HCT116 (cell line): ENCODE measurements at regions not wholly inside any gene's neighbourhood (a gene's known extent, or its start where the extent isn't known, plus 50 kb on each side); places are given as distances from the start of the nearest gene placed in this dataset.

ENCODE experiments used
- ATAC-seq: fragments of 200-7000 bp; cut with Tn5 transposase; 2 replicates; pipeline ENCODE4 v1.9.1; 2020; ENCODE audit warnings: mild to moderate bottlenecking, moderate library complexity
- BruUV-seq: library from RNA; stranded (reverse); fragments of 400-500 nt; replicated peaks from 2 replicates; lab custom pipeline; 2021; lab: Mats Ljungman, UMichigan
- CTCF ChIA-PET: fragments of 300-600 bp; sonication (Branson Sonifier 250); formaldehyde crosslinking; loops from one replicate; lab custom pipeline; 2021; ENCODE audit warnings: antibody characterized with exemption; lab: Charles Lee
- POLR2A ChIA-PET: fragments of 300-600, 350-600 bp; sonication (Branson Sonifier 250); formaldehyde crosslinking; loops from one replicate; lab custom pipeline; 2021; ENCODE audit warnings: antibody characterized with exemption; lab: Charles Lee
- RAD21 ChIA-PET, 2 experiments: fragments of 300-600 bp; sonication (Branson Sonifier 250); formaldehyde crosslinking; loops; one replicate each; lab custom pipeline; 2023; ENCODE audit warnings: low total read pairs in 2 of 2; ENCODE audit not compliant: uncharacterized antibody in 2 of 2, unreplicated experiment in 2 of 2, low non-redundant PET in 1 of 2; lab: Charles Lee
- DNase-seq: peaks from one replicate; pipeline ENCODE4 v3.0.0-alpha.2; 2010; ENCODE audit warnings: low read depth, low spot score
- H2AFZ ChIP-seq: fragments of 200-600 bp; shearing (Covaris generic), sonication (generic); 2 replicates; pipeline ENCODE4 v1.6.1; 2017; ENCODE audit warnings: low read depth, mixed run types, mixed read lengths, antibody characterized with exemption, low read length; ENCODE audit not compliant: poor library complexity, severe bottlenecking
- H3K27ac ChIP-seq: 2 replicates; pipeline ENCODE4 v1.5.1; 2012; ENCODE audit warnings: low read depth, low read length
- H3K27me3 ChIP-seq: fragments of 200-600 bp; sonication (generic); 2 replicates; pipeline ENCODE4 v1.6.1; 2016; ENCODE audit warnings: mixed run types, low read length, mixed read lengths; ENCODE audit not compliant: insufficient read depth
- H3K36me3 ChIP-seq, 2 experiments: fragments of 200-500 bp in 1 of 2; fragments of 200-600 bp in 1 of 2; sonication (Bioruptor generic) in 1 of 2; sonication (generic) in 1 of 2; 2 replicates each; pipeline versions ENCODE4 v1.5.1 to v1.6.1; 2014 to 2016; ENCODE audit warnings: low read length in 2 of 2, inconsistent platforms in 1 of 2, mixed read lengths in 1 of 2, mixed run types in 1 of 2; ENCODE audit not compliant: insufficient read depth in 2 of 2, control insufficient read depth in 1 of 2
- H3K4me1 ChIP-seq, 2 experiments: fragments of 200-600 bp in 1 of 2; sonication (generic) in 1 of 2; 2 replicates each; pipeline versions ENCODE4 v1.5.1 to v1.6.1; 2012 to 2017; ENCODE audit warnings: low read length in 2 of 2, inconsistent platforms in 1 of 2, mild to moderate bottlenecking in 1 of 2, mixed read lengths in 1 of 2, mixed run types in 1 of 2, moderate library complexity in 1 of 2; ENCODE audit not compliant: insufficient read depth in 2 of 2, control insufficient read depth in 1 of 2
- H3K4me2 ChIP-seq: fragments of 200-600 bp; sonication (generic); 2 replicates; pipeline ENCODE4 v1.6.1; 2017; ENCODE audit warnings: mixed run types, low read length, mixed read lengths
- H3K4me3 ChIP-seq, 2 experiments: fragments of 200-600 bp in 1 of 2; sonication (generic) in 1 of 2; replicated peaks in 1 of 2; 2 replicates each; pipeline ENCODE4 v1.5.1; 2011 to 2016; ENCODE audit warnings: low read length in 2 of 2, control low read depth in 1 of 2, low read depth in 1 of 2, mild to moderate bottlenecking in 1 of 2, mixed read lengths in 1 of 2, mixed run types in 1 of 2
- H3K79me2 ChIP-seq: fragments of 200-600 bp; sonication (generic); 2 replicates; pipeline ENCODE4 v1.6.1; 2017; ENCODE audit warnings: mild to moderate bottlenecking, mixed run types, low read length, moderate library complexity, mixed read lengths; ENCODE audit not compliant: insufficient read depth
- H3K9ac ChIP-seq: fragments of 200-600 bp; sonication (generic); 2 replicates; pipeline ENCODE4 v1.6.1; 2016; ENCODE audit warnings: low read length, mixed read lengths
- H3K9me2 ChIP-seq: fragments of 200-600 bp; sonication (generic), shearing (Covaris generic); 2 replicates; pipeline ENCODE4 v1.6.1; 2017; ENCODE audit warnings: mixed run types, mild to moderate bottlenecking, moderate library complexity; ENCODE audit not compliant: insufficient read depth
- H3K9me3 ChIP-seq, 2 experiments: fragments of 200-500 bp in 1 of 2; fragments of 200-600 bp in 1 of 2; sonication (Bioruptor generic) in 1 of 2; sonication (generic) in 1 of 2; 2 replicates each; pipeline ENCODE4 v1.6.1; 2014 to 2017; ENCODE audit warnings: low read length in 2 of 2, mixed read lengths in 2 of 2, inconsistent platforms in 1 of 2, low read depth in 1 of 2, mild to moderate bottlenecking in 1 of 2, mixed run types in 1 of 2, moderate library complexity in 1 of 2; ENCODE audit not compliant: control insufficient read depth in 1 of 2, insufficient read depth in 1 of 2
- H4K20me1 ChIP-seq: fragments of 200-600 bp; sonication (generic), shearing (Covaris generic); 2 replicates; pipeline ENCODE4 v1.6.1; 2017; ENCODE audit warnings: mixed run types, mild to moderate bottlenecking, moderate library complexity; ENCODE audit not compliant: insufficient read depth
- CBX3 ChIP-seq: IDR thresholded peaks from 2 replicates; pipeline ENCODE4 v1.6.1; 2012; ENCODE audit warnings: low read depth
- ELF1 ChIP-seq: IDR thresholded peaks from 2 replicates; pipeline ENCODE4 v1.6.1; 2012; ENCODE audit warnings: low read depth, borderline replicate concordance
- JUND ChIP-seq: IDR thresholded peaks from 2 replicates; pipeline ENCODE4 v1.6.1; 2012
- POLR2AphosphoS5 ChIP-seq: IDR thresholded peaks from 2 replicates; pipeline ENCODE4 v1.6.1; 2011; ENCODE audit warnings: mild to moderate bottlenecking, low read depth, low read length, moderate library complexity
- RAD21 ChIP-seq: IDR thresholded peaks from 2 replicates; pipeline ENCODE4 v1.6.1; 2012; ENCODE audit warnings: low read depth, mild to moderate bottlenecking
- SIN3A ChIP-seq: IDR thresholded peaks from 2 replicates; pipeline ENCODE4 v1.6.1; 2012; ENCODE audit warnings: low read depth
- SRF ChIP-seq: IDR thresholded peaks from 2 replicates; pipeline ENCODE4 v1.6.1; 2012; ENCODE audit warnings: low read depth
- TCF7L2 ChIP-seq: IDR thresholded peaks from 2 replicates; pipeline ENCODE4 v1.7.0; 2011; ENCODE audit warnings: borderline replicate concordance, inconsistent platforms; ENCODE audit not compliant: insufficient read depth, insufficient read length; ENCODE audit errors: extremely low read depth
- YY1 ChIP-seq: IDR thresholded peaks from 2 replicates; pipeline ENCODE4 v1.6.1; 2011; ENCODE audit warnings: low read length, low read depth, moderate library complexity, mild to moderate bottlenecking; ENCODE audit not compliant: insufficient replicate concordance; ENCODE audit errors: extremely low read depth
- ZFX ChIP-seq: fragments of 450-650 bp; IDR thresholded peaks from 2 replicates; pipeline ENCODE4 v1.6.1; 2017
- intact Hi-C: fragments of 100-400 bp; cut with micrococcal nuclease; formaldehyde crosslinking; loops from 2 replicates; pipeline ENCODE4 v1.10.0; 2022
- TF ChIP-seq, protein P1 (sequence below), 3 experiments: fragments of 200-600 bp in 1 of 3; sonication (generic) in 1 of 3; IDR thresholded peaks in 2 of 3; conservative IDR thresholded peaks in 1 of 3; 2 replicates each; pipeline ENCODE4 v1.5.1; 2012 to 2017; ENCODE audit warnings: low read depth in 2 of 3, low read length in 2 of 3, antibody characterized with exemption in 1 of 3, borderline replicate concordance in 1 of 3, control low read depth in 1 of 3, mild to moderate bottlenecking in 1 of 3, mixed read lengths in 1 of 3, mixed run types in 1 of 3, moderate library complexity in 1 of 3; ENCODE audit not compliant: insufficient read depth in 1 of 3
- TF ChIP-seq, protein P2 (sequence below): IDR thresholded peaks from 2 replicates; pipeline ENCODE4 v1.6.1; 2012

DNA sequence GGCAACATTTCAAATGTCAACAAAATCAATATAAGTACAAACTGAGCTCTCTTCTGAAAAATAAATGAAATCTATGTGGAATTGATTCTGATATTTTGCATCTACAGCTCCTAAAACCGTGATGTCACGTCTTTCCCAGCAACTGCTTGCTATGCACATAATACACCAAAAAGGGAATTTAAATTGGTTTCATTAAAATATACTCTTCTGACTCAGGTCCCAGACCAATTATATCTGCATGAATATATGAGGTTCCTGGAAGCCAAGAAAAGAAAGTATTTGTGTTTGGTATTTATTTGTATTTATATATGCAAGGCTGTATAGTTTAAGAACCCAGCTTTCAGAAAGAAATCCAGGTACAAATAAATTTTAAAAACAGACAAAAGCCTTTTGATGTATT is 1282.5 kb downstream of the SUCLG1 start:
- Histone ChIP-seq H3K27me3 (no peaks in the 10 kb centered on the region), H3K4me3 (no peak overlapping the region), H3K9me2 (no peaks in the 10 kb centered on the region), H2AFZ (no peak overlapping the region), H3K4me2 (no peak overlapping the region), H3K9me3 (no peaks in the 10 kb centered on the region), H3K27ac (no peak overlapping the region), H3K36me3 (no peaks in the 10 kb centered on the region), H4K20me1 (no peaks in the 10 kb centered on the region), H3K9ac (no peak overlapping the region), H3K79me2 (no peaks in the 10 kb centered on the region), H3K4me1 (no peaks in the 10 kb centered on the region)
- intact Hi-C loops = no loop called here
- no peak for DNase-seq
- no peak for ATAC-seq
- RAD21 ChIA-PET = no interaction called here
- POLR2A ChIA-PET = no interaction called here
- TF ChIP-seq RAD21 = no peak
- TF ChIP-seq SIN3A = no peak
- no peak for TF ChIP-seq TCF7L2
- no peak for TF ChIP-seq YY1
- no peak for TF ChIP-seq ELF1
- no peak for TF ChIP-seq POLR2AphosphoS5
- TF ChIP-seq ZFX = no peak
- no peak for TF ChIP-seq SRF
- TF ChIP-seq JUND = no peak
- no peak for TF ChIP-seq CBX3
- TF ChIP-seq, protein P1, sequence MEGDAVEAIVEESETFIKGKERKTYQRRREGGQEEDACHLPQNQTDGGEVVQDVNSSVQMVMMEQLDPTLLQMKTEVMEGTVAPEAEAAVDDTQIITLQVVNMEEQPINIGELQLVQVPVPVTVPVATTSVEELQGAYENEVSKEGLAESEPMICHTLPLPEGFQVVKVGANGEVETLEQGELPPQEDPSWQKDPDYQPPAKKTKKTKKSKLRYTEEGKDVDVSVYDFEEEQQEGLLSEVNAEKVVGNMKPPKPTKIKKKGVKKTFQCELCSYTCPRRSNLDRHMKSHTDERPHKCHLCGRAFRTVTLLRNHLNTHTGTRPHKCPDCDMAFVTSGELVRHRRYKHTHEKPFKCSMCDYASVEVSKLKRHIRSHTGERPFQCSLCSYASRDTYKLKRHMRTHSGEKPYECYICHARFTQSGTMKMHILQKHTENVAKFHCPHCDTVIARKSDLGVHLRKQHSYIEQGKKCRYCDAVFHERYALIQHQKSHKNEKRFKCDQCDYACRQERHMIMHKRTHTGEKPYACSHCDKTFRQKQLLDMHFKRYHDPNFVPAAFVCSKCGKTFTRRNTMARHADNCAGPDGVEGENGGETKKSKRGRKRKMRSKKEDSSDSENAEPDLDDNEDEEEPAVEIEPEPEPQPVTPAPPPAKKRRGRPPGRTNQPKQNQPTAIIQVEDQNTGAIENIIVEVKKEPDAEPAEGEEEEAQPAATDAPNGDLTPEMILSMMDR (IDR thresholded peaks at IDR 0.05 in 2 of 3, conservative IDR thresholded peaks at IDR 0.05 in 1 of 3; ENCODE audit: borderline replicate concordance in 1 of 3, insufficient read depth in 1 of 3, low read depth in 2 of 3, low read length in 2 of 3) = no peak
- TF ChIP-seq, protein P2, sequence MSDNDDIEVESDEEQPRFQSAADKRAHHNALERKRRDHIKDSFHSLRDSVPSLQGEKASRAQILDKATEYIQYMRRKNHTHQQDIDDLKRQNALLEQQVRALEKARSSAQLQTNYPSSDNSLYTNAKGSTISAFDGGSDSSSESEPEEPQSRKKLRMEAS = no peak
- CTCF ChIA-PET = interaction anchor here (1.4 kb wide), 1 partner anchor 20 kb away, joined by 3 read pairs; no protein-coding TSS in a partner anchor
- BruUV-seq = no TSS peak
